ENCODE measurements at regions not wholly inside any gene's neighbourhood (a gene's known extent, or its start where the extent isn't known, plus 50 kb on each side); places are given as distances from the start of the nearest gene placed in this dataset.
"Not testable (repeated sequence)": the region's sequence is repeated elsewhere in the genome, so short reads cannot be mapped to it uniquely, and the experiment has no call there.

GRCh38 chr6:103826209-103826608, 1033.5 kb downstream of the HACE1 start:
- no peak for DNase-seq (ENCODE audit: extremely low read depth, low read depth, low spot score)

GRCh38 chr6:103820148-103820547, 1039.6 kb downstream of the HACE1 start:
- no peak for DNase-seq (ENCODE audit: extremely low read depth, low read depth, low spot score)

- DNase-seq (ENCODE audit: extremely low read depth, low read depth, low spot score): no peak
Observed at GRCh38 chr6:103819509-103819908, 1040.2 kb downstream of the HACE1 start.

DNA sequence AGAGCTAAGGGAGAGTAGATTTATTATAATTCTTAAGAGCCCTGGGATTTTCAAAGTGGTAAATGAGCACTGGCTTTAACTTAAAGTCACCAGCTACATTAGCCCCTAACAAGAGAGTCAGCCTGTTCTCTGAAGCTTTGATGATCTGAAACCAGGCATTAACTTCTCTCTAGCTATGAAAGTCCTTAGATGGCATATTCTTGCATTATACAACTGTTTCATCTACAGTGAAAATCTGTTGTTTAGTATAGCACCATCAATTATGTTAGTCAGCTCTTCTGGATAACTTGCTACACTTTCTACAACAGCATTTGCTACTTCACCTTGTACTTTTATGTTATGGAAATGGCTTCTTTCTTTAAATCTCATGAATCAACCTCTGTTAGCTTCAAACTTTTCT, 1046.7 kb downstream of the HACE1 start:
- no peak for DNase-seq (ENCODE audit: extremely low read depth, low read depth, low spot score)

DNA sequence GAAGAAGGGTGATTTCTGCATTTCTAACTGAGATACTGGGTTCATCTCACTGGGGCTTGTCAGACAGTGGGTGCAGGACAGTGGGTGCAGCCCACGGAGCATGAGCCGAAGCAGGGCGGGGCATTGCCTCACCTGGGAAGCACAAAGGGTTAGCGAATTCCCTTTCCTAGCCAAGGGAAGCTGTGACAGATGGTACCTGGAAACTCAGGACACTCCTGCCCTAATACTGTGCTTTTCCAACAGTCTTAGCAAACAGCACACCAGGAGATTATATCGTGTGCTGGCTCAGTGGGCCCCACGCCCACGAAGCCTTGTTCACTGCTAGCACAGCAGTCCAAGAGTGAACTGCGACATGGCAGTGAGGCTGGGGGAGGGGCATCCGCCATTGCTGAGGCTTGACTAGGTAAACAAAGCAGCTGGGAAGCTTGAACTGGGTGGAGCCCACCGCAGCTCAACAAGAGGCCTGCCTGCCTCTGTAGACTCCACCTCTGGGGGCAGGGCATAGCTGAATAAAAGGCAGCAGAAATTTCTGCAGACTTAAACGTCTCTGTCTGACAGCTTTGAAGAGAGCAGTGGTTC, 1057.7 kb downstream of the HACE1 start:
- not testable (repeated sequence) for DNase-seq (ENCODE audit: extremely low read depth, low read depth, low spot score)

DNA sequence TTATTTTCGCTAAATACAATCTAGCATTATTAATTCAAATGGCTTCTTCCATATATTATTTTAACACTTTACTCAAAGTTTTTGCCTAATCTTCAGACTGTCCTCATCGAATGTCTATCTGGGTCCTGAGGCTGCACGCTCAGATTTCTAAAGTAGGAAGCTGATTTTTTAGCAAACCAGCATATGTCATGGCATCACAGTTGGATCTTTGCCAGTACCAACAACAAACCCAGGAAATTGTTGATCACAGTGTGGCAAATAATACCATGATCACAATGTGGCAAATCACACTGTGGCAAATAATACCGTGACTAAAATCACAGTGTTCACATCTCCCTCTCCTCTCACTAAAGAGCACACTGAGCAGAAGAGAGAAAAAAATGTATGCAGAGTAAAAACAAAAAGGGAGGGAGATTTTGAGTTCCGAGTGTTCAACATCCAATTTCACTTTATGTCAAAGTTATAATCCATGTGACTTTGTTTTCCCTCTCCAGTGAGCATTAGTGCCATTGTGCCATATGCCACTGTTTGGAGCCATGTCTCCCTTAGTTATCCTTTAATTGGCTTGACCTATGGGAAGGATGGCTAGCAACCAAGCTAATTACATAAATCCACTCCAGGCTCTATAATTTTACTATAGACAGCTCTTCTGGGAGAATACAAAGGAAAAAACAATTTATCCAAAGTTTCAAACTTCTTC, 1059.6 kb downstream of the HACE1 start:
- DNase-seq (ENCODE audit: extremely low read depth, low read depth, low spot score): no peak

GRCh38 chr6:103798166-103798565, 1061.6 kb downstream of the HACE1 start:
- DNase-seq (ENCODE audit: extremely low read depth, low read depth, low spot score): no peak

DNA sequence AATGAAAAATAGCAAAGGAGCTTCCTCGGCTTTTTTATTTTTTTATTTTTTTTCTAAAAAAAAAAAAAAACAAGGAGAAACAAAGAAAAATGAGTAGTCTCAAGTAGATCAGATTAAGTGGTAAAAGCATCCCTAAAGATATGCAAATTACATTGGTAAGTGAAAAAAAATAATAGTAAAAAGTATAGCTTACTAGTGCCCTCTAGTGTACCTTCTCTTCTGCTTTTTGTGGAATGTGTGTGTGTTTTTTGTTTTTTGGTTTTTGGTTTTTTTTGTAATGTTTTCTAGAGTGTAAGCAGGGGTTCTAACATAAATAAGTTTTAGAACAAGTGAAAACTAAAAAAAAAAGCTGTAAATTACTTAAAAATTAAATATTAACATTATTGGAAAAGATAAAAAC, 1062.0 kb downstream of the HACE1 start:
- no peak for DNase-seq (ENCODE audit: extremely low read depth, low read depth, low spot score)

GRCh38 chr6:103791458-103791857, 1068.3 kb downstream of the HACE1 start:
- no peak for DNase-seq (ENCODE audit: extremely low read depth, low read depth, low spot score)

- DNase-seq (ENCODE audit: extremely low read depth, low read depth, low spot score): no peak
Observed at GRCh38 chr6:103784117-103784516, 1075.6 kb downstream of the HACE1 start.

- no peak for DNase-seq (ENCODE audit: extremely low read depth, low read depth, low spot score)
Observed at GRCh38 chr6:103783329-103783728, 1076.4 kb downstream of the HACE1 start.

DNA sequence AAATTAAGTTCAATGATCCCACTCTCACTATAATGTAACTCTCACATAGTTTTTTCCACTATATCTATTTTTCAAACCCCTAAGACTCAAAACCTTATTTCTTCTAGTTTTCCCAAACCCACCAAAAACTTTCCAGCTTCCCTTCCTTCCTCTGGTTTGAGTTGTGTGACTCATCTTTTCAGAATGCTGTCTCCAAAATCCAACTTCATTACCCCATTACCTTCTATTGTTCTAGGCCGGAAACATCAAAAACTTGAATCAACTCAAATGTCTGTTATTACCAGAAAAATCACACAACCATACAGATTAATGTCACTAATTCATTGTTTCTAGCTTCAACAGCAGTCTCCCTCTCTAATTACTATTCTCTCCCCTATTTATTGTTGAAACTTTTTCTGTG, 1090.3 kb downstream of the HACE1 start:
- DNase-seq (ENCODE audit: extremely low read depth, low read depth, low spot score): peak; percentile 60

DNA sequence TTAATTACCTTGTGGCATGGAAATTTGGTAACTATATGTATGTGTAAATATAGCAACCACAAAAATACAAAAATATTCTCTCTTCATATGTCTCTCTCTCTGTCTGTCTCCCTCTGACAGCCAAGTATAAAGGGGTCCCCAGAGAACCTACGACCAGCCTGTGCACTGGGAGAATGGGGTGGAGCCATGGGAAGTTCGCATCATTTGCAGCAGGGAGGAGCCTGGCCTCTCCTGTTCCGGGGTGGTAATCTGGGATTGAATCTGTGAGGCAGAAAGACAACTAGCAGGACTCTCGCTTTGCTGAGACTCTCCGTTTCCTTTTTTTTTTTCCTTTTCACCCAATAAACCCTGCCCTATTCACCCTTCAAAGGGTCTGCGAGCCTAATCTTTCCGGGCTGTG, 1109.1 kb downstream of the HACE1 start:
- no peak for DNase-seq (ENCODE audit: extremely low read depth, low read depth, low spot score)

- DNase-seq (ENCODE audit: extremely low read depth, low read depth, low spot score): no peak
Observed at GRCh38 chr6:103734016-103734415, 1125.7 kb downstream of the HACE1 start.

DNA sequence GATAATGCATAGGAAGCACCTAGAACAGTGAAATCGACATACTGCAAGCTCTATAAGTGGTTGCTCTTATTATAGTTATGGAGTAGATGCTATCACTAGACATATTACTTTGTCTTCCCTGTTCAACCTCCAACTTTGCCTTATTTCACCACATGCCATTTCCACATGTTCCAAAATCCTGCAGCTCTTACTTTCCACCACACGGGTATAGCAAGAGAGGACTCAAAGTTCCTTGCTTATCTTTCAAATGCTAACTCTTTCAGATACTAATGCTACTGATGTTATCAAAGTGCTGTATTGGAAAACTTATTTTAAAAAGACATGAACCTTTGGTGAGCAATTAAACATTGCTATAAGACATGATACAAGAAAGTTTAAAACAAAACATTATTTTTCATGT, 1130.1 kb downstream of the HACE1 start:
- no peak for DNase-seq (ENCODE audit: extremely low read depth, low read depth, low spot score)

DNA sequence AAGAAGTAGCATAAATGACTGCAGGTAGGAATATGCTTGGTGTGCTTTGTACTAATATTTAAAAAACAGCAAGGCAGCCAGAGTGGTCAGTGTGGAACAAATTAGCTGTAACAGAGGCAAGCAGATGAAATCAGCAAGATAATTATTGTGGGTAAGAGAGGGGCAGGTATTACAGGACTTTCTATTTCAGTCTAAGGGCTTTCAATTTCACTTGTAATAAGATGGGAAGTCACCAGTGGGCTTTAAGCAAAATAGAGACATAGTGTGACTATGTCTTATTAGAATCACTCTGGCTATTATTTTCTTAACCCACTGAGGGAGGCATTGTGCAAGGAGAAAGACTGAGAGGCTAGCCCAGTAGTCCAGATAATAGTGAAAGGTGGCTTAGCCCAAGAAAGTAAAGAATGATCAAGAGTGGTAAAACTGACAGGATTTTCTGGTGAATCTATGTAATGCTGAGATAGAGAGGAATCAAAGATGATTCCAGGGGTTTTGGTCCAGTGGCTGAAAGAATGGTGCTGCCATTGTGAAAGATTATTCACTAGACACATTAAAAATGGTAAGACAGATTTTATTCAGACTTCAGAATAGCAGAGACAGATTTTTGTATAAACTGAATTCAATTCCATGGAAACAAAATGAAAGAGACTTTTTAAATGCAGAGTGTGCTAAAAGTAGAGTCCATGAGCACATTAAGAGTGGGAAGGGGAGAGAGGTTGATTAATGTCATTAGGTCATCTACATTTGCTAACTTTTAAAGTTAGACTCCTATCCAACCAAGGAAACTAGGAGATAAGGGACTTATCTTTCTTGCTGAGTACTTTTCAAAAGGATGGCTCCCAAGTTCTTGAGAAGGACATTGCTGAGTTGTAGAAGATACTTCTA, 1136.0 kb downstream of the HACE1 start:
- no peak for DNase-seq (ENCODE audit: extremely low read depth, low read depth, low spot score)

DNA sequence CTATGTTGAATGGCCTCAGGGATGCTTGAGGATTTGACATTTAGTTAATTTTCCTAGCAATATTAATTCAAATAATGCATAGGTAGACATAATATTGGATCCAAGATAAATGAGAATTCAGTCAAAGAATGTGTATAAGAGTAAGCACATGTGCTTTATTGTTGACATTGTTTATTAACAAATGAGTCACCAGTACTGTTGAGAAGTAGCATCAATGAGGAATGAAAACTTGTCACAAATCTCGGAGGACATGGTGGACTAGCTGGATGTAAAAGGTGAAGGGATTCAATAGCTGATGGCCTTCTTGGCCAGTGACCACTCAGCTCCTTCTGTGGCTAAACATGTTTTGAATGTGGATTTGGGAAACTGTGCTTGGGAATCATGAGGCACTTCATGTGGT, 1137.0 kb downstream of the HACE1 start:
- no peak for DNase-seq (ENCODE audit: extremely low read depth, low read depth, low spot score)

DNA sequence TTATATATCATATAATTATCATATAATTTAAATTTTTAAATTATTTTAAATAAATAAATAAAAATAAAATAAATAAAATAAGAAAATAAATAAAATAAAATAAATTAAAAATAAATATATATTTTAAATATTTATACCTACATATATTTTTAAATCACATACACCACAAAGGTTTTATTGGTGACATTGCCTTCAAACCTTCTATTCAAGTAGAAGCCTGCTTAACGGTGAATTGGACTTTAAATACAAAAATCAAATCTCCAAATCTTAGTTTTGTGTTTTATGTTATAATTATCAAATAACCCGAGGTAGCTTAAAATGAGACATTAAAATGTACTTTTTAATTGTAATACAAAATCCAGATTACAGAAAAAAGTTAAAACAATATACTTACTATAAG, 1137.8 kb downstream of the HACE1 start:
- no peak for DNase-seq (ENCODE audit: extremely low read depth, low read depth, low spot score)

DNA sequence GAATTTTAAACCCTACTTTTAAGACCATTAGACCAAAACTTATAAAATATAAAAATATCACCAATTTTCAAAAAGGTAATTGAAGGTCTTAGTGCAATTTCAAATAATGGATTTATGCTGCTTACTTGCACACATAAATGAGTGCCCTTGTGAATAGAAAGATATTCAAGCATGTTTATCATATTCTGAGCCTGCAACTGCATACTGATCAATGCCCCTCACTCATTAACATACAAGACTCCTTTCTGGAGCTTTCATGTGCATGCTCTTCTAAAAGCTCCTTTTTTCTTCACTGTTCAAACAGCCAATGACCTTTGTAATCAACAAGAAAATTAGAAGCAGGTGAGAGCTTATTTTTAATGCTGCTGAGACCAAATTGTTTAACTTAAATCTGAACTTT, 1139.3 kb downstream of the HACE1 start:
- no peak for DNase-seq (ENCODE audit: extremely low read depth, low read depth, low spot score)

- no peak for DNase-seq (ENCODE audit: extremely low read depth, low read depth, low spot score)
Observed at GRCh38 chr6:103719545-103719944, 1140.2 kb downstream of the HACE1 start.

DNA sequence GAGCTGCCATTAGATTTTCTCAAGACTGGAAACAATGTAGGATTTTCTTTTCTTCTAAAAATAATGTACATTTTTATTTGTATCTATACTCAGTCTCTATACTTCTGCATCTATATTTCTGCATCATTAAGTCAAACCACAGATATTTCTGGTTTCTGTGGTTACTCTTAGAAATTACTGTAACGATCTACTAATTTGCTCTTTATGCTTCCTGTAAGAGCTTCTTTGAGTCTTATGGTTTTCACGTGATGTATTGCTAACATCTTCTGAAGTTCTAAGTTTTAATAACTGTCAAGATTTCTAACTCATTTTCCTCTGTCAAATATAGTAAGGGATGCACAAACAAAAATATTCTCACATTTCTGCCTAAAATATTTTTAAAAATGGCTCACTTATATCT, 1144.5 kb downstream of the HACE1 start:
- no peak for DNase-seq (ENCODE audit: extremely low read depth, low read depth, low spot score)

GRCh38 chr6:103709236-103709635, 1150.5 kb downstream of the HACE1 start:
- DNase-seq (ENCODE audit: extremely low read depth, low read depth, low spot score): not testable (repeated sequence)
